ENCODE measurements at regions not wholly inside any gene's neighbourhood (a gene's known extent, or its start where the extent isn't known, plus 50 kb on each side); places are given as distances from the start of the nearest gene placed in this dataset.

- in situ Hi-C loops (cut with MboI; ENCODE audit: low sequenced_read_pairs): no loop called here
These were observed 82.5 kb upstream of the ARL4C start for GRCh38 chr2:234579231-234579962.

DNA sequence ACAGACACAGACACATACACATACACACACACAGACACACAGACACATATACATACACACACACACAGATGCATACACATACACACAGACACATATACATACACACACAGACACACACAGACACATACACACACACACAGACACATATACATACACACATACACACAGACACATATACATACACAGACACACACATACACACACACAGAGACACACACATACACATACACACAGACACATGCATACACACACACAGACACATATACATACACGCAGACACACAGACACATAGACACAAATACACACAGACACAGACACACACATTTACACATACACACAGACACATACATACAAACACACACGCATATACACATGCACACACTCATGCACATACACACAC lies 81.5 kb upstream of the ARL4C start:
- in situ Hi-C loops (cut with MboI; ENCODE audit: low sequenced_read_pairs): no loop called here

DNA sequence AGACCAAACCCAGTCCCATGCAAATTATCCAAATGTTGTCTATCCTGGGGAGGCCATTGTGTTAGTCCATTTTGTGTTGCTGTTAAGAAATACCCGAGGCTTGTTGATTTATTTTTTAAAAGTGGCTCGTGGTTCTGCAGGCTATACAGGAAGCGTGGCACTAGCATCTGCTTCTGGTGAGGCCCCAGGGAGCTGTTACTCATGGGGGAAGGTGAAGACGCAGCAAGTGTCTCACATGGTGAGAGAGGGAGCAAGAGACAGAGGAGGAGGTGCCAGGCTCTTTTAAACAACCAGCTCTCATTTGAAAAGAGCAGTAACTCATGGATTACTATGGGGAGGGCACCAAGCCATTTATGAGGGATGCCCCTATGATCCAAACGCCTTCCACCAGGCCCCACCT lies 80.3 kb upstream of the ARL4C start:
- in situ Hi-C loops (cut with MboI; ENCODE audit: low sequenced_read_pairs): no loop called here

DNA sequence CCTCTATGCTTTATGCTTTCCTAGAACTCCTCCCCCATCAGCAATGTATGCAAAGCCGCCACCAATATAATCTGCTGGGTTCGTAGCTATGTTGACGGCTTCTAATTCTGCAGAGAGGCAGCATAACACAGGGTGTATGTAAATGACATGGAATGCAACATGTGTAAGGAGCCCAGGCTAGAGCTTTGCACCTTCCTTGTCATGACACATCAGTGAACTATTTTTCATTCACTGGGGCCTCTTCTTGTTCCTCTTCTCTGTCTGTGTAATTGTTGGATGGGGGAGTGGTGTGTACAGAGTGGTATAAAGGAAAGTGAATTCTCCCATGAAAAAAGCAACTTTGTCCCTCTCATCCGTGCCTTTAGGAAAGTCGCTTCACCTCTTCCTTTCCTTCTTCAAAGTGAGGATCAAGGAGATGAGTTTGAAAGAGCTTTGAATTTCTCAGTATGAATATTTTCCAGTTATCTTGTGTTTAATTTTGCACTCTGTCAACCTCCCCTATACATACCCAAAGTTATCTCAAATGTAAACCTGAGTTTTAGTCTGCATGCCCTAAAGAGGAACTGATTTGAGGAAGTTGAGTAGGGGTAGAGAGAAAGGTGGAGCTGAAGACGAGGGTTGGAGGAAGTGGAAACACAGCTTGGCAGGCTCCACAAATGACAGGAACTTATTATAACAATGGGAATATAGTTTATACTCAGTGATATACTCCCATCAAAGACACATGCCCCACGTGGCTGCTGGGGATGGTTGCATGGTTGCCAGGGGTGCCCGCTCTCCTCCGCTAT lies 74.9 kb upstream of the ARL4C start:
- in situ Hi-C loops (cut with MboI; ENCODE audit: low sequenced_read_pairs): loop anchor here (25.0 kb wide), 1 partner anchor 540 kb away; no protein-coding TSS in a partner anchor

DNA sequence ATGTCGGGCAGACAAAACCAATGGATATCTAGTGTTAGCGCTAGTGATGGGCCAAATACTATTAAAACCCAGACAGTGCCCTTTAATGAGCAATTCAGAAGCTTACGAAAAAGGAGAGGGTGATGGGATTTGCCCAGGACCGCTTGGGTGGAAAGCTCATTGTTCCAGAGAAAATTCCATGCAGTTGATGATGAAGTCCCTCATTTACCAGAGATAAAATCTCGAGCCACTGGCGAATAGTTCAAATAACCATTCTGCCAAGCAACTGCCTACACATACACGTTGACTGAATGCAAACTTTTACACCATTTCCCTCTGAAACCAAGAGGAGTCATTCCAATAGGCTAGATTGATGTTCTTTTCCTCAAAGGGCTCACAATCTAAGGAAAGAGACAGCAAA lies 73.6 kb upstream of the ARL4C start:
- in situ Hi-C loops (cut with MboI; ENCODE audit: low sequenced_read_pairs): loop anchor here (25.0 kb wide), 1 partner anchor 542 kb away; no protein-coding TSS in a partner anchor

DNA sequence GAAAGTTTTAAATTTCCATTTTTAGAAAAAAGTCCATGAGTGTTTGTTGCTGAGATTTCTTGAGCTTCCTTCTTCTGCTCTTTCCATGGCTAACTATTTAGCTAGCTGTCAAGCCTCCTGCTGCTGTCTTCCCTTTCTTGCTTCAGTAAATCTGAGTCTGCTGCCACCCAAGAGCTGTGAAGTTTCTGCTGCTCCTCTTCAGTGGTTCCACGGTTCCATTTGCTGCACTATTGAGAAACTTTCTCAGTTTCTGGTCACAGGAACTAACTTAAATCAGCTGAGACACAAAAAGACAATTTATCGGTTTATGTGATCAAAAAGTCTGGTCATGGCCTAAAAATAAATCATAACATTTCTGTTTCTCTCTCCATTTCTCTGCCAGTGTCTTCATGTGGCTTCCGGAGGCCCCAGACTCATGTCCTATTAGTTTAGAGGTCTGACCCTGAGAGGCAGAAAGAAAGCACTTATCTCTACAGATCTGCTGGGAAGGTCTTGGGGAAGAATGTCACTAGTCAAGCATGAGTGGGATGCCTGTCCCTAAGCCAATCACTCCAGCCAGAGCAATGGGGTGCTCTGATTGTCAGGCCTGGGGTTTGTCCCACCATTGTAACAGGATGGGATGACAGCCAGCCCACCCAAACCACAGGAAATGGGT lies 73.0 kb upstream of the ARL4C start:
- in situ Hi-C loops (cut with MboI; ENCODE audit: low sequenced_read_pairs): loop anchor here (25.0 kb wide), 1 partner anchor 542 kb away; no protein-coding TSS in a partner anchor

DNA sequence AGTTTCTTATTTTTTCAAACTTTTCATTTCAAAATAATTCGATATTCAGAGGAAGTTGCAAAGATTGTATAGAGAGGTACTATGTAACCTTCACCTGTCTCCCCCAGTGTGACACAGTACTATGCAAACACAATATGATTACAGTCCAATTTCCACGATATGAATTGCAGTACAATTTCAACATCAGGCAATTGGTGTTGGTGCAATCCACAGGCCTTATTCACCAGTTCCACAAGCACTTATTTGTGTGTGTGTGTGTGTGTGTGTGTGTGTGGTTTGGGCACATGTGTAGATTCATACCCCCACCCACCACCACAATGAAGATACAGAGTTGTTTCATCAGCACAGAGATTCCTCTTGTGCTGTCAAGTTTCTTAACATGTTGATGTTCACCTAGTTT lies 69.7 kb upstream of the ARL4C start:
- in situ Hi-C loops (cut with MboI; ENCODE audit: low sequenced_read_pairs): loop anchor here (25.0 kb wide), 1 partner anchor 546 kb away; no protein-coding TSS in a partner anchor

DNA sequence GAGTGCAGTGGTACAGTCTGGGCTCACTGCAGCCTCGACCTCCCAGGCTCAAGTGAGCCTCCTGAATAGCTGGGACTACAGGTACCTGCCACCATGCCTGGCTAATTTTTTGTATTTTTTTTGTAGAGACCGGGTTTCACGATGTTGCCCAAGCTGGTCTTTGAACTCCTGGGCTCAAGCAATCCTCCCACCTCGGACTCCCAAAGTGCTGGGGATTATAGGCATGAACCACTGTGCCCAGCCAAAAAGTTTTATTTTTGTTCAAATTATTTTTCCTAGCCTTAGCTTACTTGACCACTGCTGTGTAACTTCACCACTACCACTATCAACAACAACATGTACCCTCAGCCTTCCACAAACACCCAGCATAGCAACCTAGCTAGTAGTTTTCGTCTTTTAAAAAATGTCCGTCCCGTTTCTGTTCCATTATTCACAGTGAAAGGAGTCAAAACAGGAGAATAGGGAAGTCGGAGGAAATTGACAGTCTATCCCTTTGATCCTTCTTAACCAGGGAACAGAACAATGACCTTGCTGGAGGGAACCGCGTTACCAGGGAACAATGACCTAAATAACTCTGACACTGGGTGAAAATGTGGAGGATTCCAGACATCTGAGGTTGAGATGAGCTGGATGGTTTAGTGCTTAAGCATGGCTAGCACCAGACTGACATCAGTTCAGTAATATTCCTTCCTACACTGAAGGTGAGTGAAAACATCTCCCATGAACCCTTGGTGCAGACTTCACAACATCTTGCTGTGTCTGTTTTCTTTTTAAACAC lies 69.2 kb upstream of the ARL4C start:
- in situ Hi-C loops (cut with MboI; ENCODE audit: low sequenced_read_pairs): loop anchor here (25.0 kb wide), 1 partner anchor 546 kb away; no protein-coding TSS in a partner anchor

DNA sequence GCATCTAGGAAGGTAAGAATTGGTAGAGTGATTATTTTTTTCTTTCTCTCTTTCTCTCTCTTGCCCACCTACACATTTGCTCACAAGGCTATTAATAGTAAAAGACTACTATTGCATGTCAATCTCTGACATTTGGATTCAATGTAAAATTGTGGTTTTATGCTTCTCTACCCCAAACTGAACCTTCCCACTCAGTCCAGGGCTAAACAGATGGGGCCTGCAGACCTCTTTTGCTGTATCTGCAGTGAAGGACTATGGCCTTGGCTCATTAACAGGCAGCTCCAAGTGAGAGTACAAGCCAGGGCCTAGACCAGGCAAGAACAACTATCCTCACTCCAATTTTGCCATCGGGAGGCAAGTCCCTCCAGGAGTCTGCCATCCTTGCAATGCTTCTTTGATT lies 68.3 kb upstream of the ARL4C start:
- in situ Hi-C loops (cut with MboI; ENCODE audit: low sequenced_read_pairs): loop anchor here (25.0 kb wide), 1 partner anchor 547 kb away; no protein-coding TSS in a partner anchor

- in situ Hi-C loops (cut with MboI; ENCODE audit: low sequenced_read_pairs): loop anchor here (25.0 kb wide), 1 partner anchor 548 kb away; no protein-coding TSS in a partner anchor
These were observed 67.8 kb upstream of the ARL4C start for GRCh38 chr2:234564699-234565098.

GRCh38 chr2:234559609-234560008 lies 62.7 kb upstream of the ARL4C start:
- in situ Hi-C loops (cut with MboI; ENCODE audit: low sequenced_read_pairs): loop anchor here (25.0 kb wide), 1 partner anchor 553 kb away; no protein-coding TSS in a partner anchor

DNA sequence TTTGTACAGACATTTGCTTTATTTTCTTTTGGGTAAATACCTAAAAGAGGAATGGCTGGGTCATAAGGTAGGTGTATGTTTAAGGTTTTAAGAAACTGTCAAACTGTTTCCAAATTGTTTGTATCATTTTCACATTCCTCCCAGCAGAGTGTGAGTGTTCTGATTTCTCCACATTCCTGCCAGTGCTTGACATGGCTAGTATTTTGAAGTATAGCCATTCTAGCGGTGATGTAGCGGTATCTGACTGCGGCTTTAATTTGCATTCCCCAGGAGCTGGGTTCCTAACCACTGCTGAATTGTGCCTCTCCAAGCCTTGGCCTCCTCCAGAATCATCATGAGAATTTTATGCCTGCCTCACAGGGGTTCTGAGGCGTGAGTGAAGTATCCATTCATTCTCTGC lies 61.8 kb upstream of the ARL4C start:
- in situ Hi-C loops (cut with MboI; ENCODE audit: low sequenced_read_pairs): loop anchor here (25.0 kb wide), 1 partner anchor 554 kb away; no protein-coding TSS in a partner anchor

GRCh38 chr2:234556848-234557573 lies 60.1 kb upstream of the ARL4C start:
- in situ Hi-C loops (cut with MboI; ENCODE audit: low sequenced_read_pairs): loop anchor here (25.0 kb wide), 1 partner anchor 555 kb away; no protein-coding TSS in a partner anchor

DNA sequence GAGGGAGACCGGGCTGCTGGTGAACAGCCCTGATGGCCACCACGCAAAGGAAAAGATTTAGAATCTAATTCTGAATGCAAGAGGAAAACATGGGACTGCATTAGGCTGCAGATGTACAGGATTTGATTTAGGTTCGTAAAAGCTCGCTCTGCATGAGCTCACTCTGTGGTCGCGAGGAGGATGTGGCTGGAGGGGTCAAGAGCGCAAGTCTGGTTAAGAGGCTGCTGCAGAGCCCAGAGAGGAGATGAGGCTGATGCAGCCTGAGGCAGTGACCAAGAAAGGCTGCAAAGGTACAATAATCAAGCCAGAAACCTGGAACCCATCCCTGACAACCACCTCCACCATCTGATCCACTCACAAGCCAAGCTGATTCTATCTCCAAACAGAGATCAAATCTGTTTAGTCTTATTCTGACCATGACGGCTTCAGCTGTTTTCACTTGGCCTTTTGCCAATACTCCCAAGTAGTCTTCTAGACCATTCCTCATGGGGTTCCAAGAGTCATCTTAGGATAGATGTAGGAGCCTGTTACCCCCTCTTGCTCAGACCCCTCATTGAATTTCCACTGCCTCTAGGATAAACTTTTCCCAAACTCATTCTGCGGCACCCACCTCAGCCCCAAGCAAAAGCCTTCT lies 58.9 kb upstream of the ARL4C start:
- in situ Hi-C loops (cut with MboI; ENCODE audit: low sequenced_read_pairs): loop anchor here (25.0 kb wide), 1 partner anchor 557 kb away; no protein-coding TSS in a partner anchor

GRCh38 chr2:234555161-234555560 lies 58.3 kb upstream of the ARL4C start:
- in situ Hi-C loops (cut with MboI; ENCODE audit: low sequenced_read_pairs): loop anchor here (25.0 kb wide), 1 partner anchor 557 kb away; no protein-coding TSS in a partner anchor

GRCh38 chr2:234553223-234553622 lies 56.3 kb upstream of the ARL4C start:
- in situ Hi-C loops (cut with MboI; ENCODE audit: low sequenced_read_pairs): loop anchor here (25.0 kb wide), 1 partner anchor 559 kb away; no protein-coding TSS in a partner anchor

GRCh38 chr2:234550511-234551107 lies 53.7 kb upstream of the ARL4C start:
- in situ Hi-C loops (cut with MboI; ENCODE audit: low sequenced_read_pairs): loop anchor here (25.0 kb wide), 1 partner anchor 562 kb away; no protein-coding TSS in a partner anchor

DNA sequence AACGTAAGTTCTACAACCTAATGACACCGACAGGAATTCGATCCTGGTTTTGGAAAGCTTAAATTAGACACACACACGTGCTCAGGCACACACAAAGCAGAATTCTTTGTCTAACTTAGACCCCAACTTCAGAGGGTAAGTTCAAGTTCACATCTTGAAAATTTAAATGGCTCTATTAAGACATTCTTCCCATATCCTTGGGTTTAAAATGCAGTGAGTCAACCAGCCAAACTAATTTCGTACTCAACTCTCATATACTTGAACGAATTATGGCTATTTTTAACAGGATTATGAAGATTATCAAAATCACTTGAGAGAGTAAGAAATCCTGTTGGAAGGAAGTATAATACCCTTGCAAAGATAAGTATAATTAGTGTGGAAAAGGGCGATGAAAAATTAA lies 53.2 kb upstream of the ARL4C start:
- in situ Hi-C loops (cut with MboI; ENCODE audit: low sequenced_read_pairs): loop anchor here (25.0 kb wide), 1 partner anchor 562 kb away; no protein-coding TSS in a partner anchor

All from HL-60/S4 treated with retinoic acid at 250 ng/mL for 4 days and 3 days (cell line).